H1 (cell line): ENCODE measurements at regions not wholly inside any gene's neighbourhood (a gene's known extent, or its start where the extent isn't known, plus 50 kb on each side); places are given as distances from the start of the nearest gene placed in this dataset.

ENCODE experiments used
- CTCF ChIA-PET: fragments of 300-600 bp; sonication (Branson Sonifier 250); formaldehyde crosslinking; loops from one replicate; lab custom pipeline; 2021; ENCODE audit not compliant: partially characterized antibody; lab: Charles Lee
- POLR2A ChIA-PET: fragments of 300-600 bp; sonication (Branson Sonifier 250); formaldehyde crosslinking; loops from one replicate; lab custom pipeline; 2021; ENCODE audit warnings: inconsistent platforms; ENCODE audit not compliant: partially characterized antibody; lab: Charles Lee
- DNase-seq, 2 experiments: peaks; one replicate each; pipeline versions ENCODE4 v3.0.0 to v3.0.0-alpha.2; 2010 to 2022; ENCODE audit warnings: low spot score in 2 of 2, low read depth in 1 of 2, mixed read lengths in 1 of 2
- FAIRE-seq: peaks from 2 replicates; lab custom pipeline; 2011; peaks lifted over from hg19 to GRCh38; lab: Jason Lieb, UNC
- H2AFZ ChIP-seq: 2 replicates; pipeline ENCODE4 v1.8.1; 2012; ENCODE audit warnings: low read length, inconsistent platforms
- H2AK5ac ChIP-seq: 2 replicates; pipeline ENCODE4 v1.6.1; 2013; ENCODE audit warnings: low read depth, low read length
- H2BK120ac ChIP-seq: replicated peaks from 2 replicates; pipeline ENCODE3; 2013; ENCODE audit warnings: low read depth, low read length, inconsistent platforms
- H2BK12ac ChIP-seq: 2 replicates; pipeline ENCODE4 v1.6.1; 2013; ENCODE audit warnings: low read depth, low read length
- H2BK15ac ChIP-seq: 2 replicates; pipeline ENCODE4 v1.6.1; 2013; ENCODE audit warnings: low read length
- H2BK20ac ChIP-seq: 2 replicates; pipeline ENCODE4 v1.6.1; 2013; ENCODE audit warnings: low read length
- H2BK5ac ChIP-seq: 2 replicates; pipeline ENCODE4 v1.6.1; 2013; ENCODE audit warnings: low read depth, low read length
- H3K14ac ChIP-seq: 2 replicates; pipeline ENCODE4 v1.6.1; 2013; ENCODE audit warnings: inconsistent platforms; ENCODE audit not compliant: insufficient read length
- H3K18ac ChIP-seq: 2 replicates; pipeline ENCODE4 v1.6.1; 2013; ENCODE audit warnings: low read length; ENCODE audit errors: extremely low read depth
- H3K23ac ChIP-seq: 2 replicates; pipeline ENCODE4 v1.6.1; 2013; ENCODE audit warnings: inconsistent platforms; ENCODE audit not compliant: insufficient read length
- H3K23me2 ChIP-seq: 2 replicates; pipeline ENCODE4 v1.6.1; 2013; ENCODE audit warnings: low read depth, low read length
- H3K27ac ChIP-seq: 2 replicates; pipeline ENCODE4 v1.6.1; 2011; ENCODE audit warnings: low read depth, low read length, inconsistent platforms
- H3K27me3 ChIP-seq, 4 experiments: replicated peaks in 1 of 4; 1 replicate in 1 of 4; 2 replicates in 3 of 4; pipeline versions ENCODE4 v1.6.1 to v1.8.1; 2011 to 2013; ENCODE audit warnings: low read length in 3 of 4, mild to moderate bottlenecking in 3 of 4, inconsistent platforms in 2 of 4, mixed read lengths in 2 of 4, moderate library complexity in 1 of 4; ENCODE audit not compliant: control insufficient read depth in 3 of 4, insufficient read depth in 3 of 4; ENCODE audit errors: extremely low read depth in 1 of 4
- H3K36me3 ChIP-seq, 4 experiments: 2 replicates each; pipeline versions ENCODE4 v1.6.1 to v1.8.1; 2011 to 2013; ENCODE audit warnings: mild to moderate bottlenecking in 4 of 4, low read length in 3 of 4, moderate library complexity in 2 of 4, control low read depth in 1 of 4, inconsistent platforms in 1 of 4; ENCODE audit not compliant: insufficient read depth in 4 of 4, control insufficient read depth in 2 of 4
- H3K4ac ChIP-seq: replicated peaks from 2 replicates; pipeline ENCODE3; 2013; ENCODE audit warnings: low read length, low read depth, mixed read lengths, inconsistent platforms; ENCODE audit not compliant: insufficient read length
- H3K4me1 ChIP-seq, 4 experiments: replicated peaks in 1 of 4; 1 replicate in 1 of 4; 2 replicates in 3 of 4; pipeline versions ENCODE4 v1.6.1 to v1.8.1; 2011 to 2013; ENCODE audit warnings: low read length in 3 of 4, inconsistent platforms in 2 of 4, mixed read lengths in 1 of 4; ENCODE audit not compliant: insufficient read depth in 4 of 4, control insufficient read depth in 3 of 4
- H3K4me2 ChIP-seq, 2 experiments: 2 replicates each; pipeline versions ENCODE4 v1.6.1 to v1.8.1; 2011 to 2013; ENCODE audit warnings: low read depth in 2 of 2, low read length in 2 of 2, control low read depth in 1 of 2, inconsistent platforms in 1 of 2, mild to moderate bottlenecking in 1 of 2; ENCODE audit not compliant: insufficient read depth in 1 of 2
- H3K4me3 ChIP-seq, 4 experiments: fragments of 200-600, 300-600 bp in 1 of 4; sonication (generic), shearing (Covaris generic), sonication (Bioruptor Twin) in 1 of 4; 2 replicates each; pipeline versions ENCODE4 v1.5.1 to v1.8.1; 2011 to 2016; ENCODE audit warnings: low read length in 4 of 4, low read depth in 3 of 4, control low read depth in 2 of 4, inconsistent platforms in 2 of 4, mild to moderate bottlenecking in 2 of 4, mixed read lengths in 1 of 4, moderate library complexity in 1 of 4; ENCODE audit not compliant: insufficient read depth in 2 of 4; ENCODE audit errors: extremely low read depth in 1 of 4
- H3K56ac ChIP-seq: replicated peaks from 2 replicates; pipeline ENCODE3; 2013; ENCODE audit warnings: low read depth, mild to moderate bottlenecking, mixed read lengths, low read length, inconsistent platforms; ENCODE audit not compliant: insufficient read length
- H3K79me1 ChIP-seq: 2 replicates; pipeline ENCODE4 v1.6.1; 2013; ENCODE audit warnings: low read depth, low read length, control low read depth
- H3K79me2 ChIP-seq, 2 experiments: 2 replicates each; pipeline versions ENCODE4 v1.6.1 to v1.8.1; 2012 to 2013; ENCODE audit warnings: low read length in 2 of 2, mild to moderate bottlenecking in 2 of 2, inconsistent platforms in 1 of 2; ENCODE audit not compliant: insufficient read depth in 2 of 2, control insufficient read depth in 1 of 2
- H3K9ac ChIP-seq, 4 experiments: replicated peaks in 1 of 4; 1 replicate in 1 of 4; 2 replicates in 3 of 4; pipeline versions ENCODE4 v1.6.1 to v1.8.1; 2011 to 2013; ENCODE audit warnings: low read depth in 3 of 4, low read length in 3 of 4, control low read depth in 2 of 4, mild to moderate bottlenecking in 2 of 4, moderate library complexity in 2 of 4, inconsistent platforms in 1 of 4; ENCODE audit errors: extremely low read depth in 1 of 4
- H3K9me3 ChIP-seq, 2 experiments: 2 replicates each; pipeline versions ENCODE4 v1.6.1 to v1.8.1; 2012 to 2013; ENCODE audit warnings: mild to moderate bottlenecking in 2 of 2, moderate library complexity in 2 of 2, control low read depth in 1 of 2, inconsistent platforms in 1 of 2, low read depth in 1 of 2, low read length in 1 of 2, mixed read lengths in 1 of 2; ENCODE audit not compliant: insufficient read depth in 2 of 2
- H4K20me1 ChIP-seq, 2 experiments: replicated peaks in 1 of 2; 2 replicates each; pipeline versions ENCODE3 to v1.8.1; 2011 to 2013; ENCODE audit warnings: inconsistent platforms in 2 of 2, low read length in 2 of 2, mild to moderate bottlenecking in 1 of 2; ENCODE audit not compliant: insufficient read depth in 2 of 2, control insufficient read depth in 1 of 2
- H4K5ac ChIP-seq: 2 replicates; pipeline ENCODE4 v1.6.1; 2013; ENCODE audit warnings: low read length, low read depth, mixed read lengths, inconsistent platforms; ENCODE audit not compliant: insufficient read length
- H4K8ac ChIP-seq: 2 replicates; pipeline ENCODE4 v1.8.0; 2013; ENCODE audit warnings: mild to moderate bottlenecking, moderate library complexity, low read length, inconsistent platforms; ENCODE audit not compliant: insufficient read depth; ENCODE audit errors: extremely low read depth
- H4K91ac ChIP-seq: replicated peaks from 2 replicates; pipeline ENCODE3; 2013; ENCODE audit warnings: low read length, mixed read lengths, inconsistent platforms; ENCODE audit not compliant: insufficient read length
- CTBP2 ChIP-seq: IDR thresholded peaks from 2 replicates; pipeline ENCODE4 v1.7.0; 2011; ENCODE audit warnings: borderline replicate concordance, mild to moderate bottlenecking, moderate library complexity, mixed read lengths, low read length; ENCODE audit not compliant: insufficient read depth, insufficient read length
- E2F6 ChIP-seq: IDR thresholded peaks from 2 replicates; pipeline ENCODE4 v1.6.1; 2012; ENCODE audit warnings: inconsistent platforms
- EGR1 ChIP-seq: IDR thresholded peaks from 2 replicates; pipeline ENCODE4 v1.6.1; 2011; ENCODE audit warnings: low read depth, low read length, borderline replicate concordance
- HDAC6 ChIP-seq: IDR thresholded peaks from one replicate; pipeline ENCODE4 v1.7.1; 2012; ENCODE audit warnings: low read depth, mild to moderate bottlenecking, inconsistent platforms, low read length, moderate library complexity
- JUN ChIP-seq: IDR thresholded peaks from 2 replicates; pipeline ENCODE4 v1.6.1; 2011; ENCODE audit warnings: low read depth, mild to moderate bottlenecking, improper control_type of control experiment, low read length
- POLR2A ChIP-seq, 2 experiments: IDR thresholded peaks; 1 replicate in 1 of 2; 2 replicates in 1 of 2; pipeline ENCODE4 v1.6.1; 2011; ENCODE audit warnings: low read depth in 2 of 2, low read length in 2 of 2, mild to moderate bottlenecking in 2 of 2; ENCODE audit errors: control extremely low read depth in 1 of 2
- RAD21 ChIP-seq, 2 experiments: IDR thresholded peaks in 1 of 2; conservative IDR thresholded peaks in 1 of 2; 2 replicates each; pipeline ENCODE4 v1.6.1; 2011; ENCODE audit warnings: low read depth in 2 of 2, low read length in 2 of 2, improper control_type of control experiment in 1 of 2, inconsistent platforms in 1 of 2, mild to moderate bottlenecking in 1 of 2, moderate library complexity in 1 of 2
- RXRA ChIP-seq: IDR thresholded peaks from 2 replicates; pipeline ENCODE4 v1.6.1; 2011; ENCODE audit warnings: low read depth, mild to moderate bottlenecking, low read length, moderate library complexity; ENCODE audit not compliant: insufficient read depth
- SIX5 ChIP-seq: IDR thresholded peaks from 2 replicates; pipeline ENCODE4 v1.6.1; 2011; ENCODE audit warnings: mild to moderate bottlenecking, low read depth, low read length
- TAF7 ChIP-seq: optimal IDR thresholded peaks from 2 replicates; pipeline ENCODE3; 2011; ENCODE audit warnings: low read depth, mild to moderate bottlenecking, inconsistent platforms, low read length, moderate library complexity, borderline replicate concordance
- USF2 ChIP-seq: IDR thresholded peaks from 2 replicates; pipeline ENCODE4 v1.6.1; 2011; ENCODE audit warnings: low read length, improper control_type of control experiment
- WGBS, 2 experiments: shearing (Covaris generic) in 1 of 2; methylation state at CpG; one replicate each; pipeline versions ENCODE4 v1.1.6 to v1.1.7; 2013 to 2015; ENCODE audit warnings: low lambda C conversion rate in 2 of 2, mixed read lengths in 2 of 2, inconsistent platforms in 1 of 2, low coverage in 1 of 2, missing lambda C conversion rate in 1 of 2; ENCODE audit not compliant: insufficient replicate concordance in 2 of 2, insufficient coverage in 1 of 2, insufficient read length in 1 of 2; ENCODE audit errors: extremely low coverage in 1 of 2, missing lambda C conversion rate in 1 of 2; 5-methylcytosine and 5-hydroxymethylcytosine counted together

GRCh38 chr11:26121466-26121865, 210.5 kb upstream of the ANO3 start:
- no peak for TF ChIP-seq TAF7
- no peak for TF ChIP-seq RXRA
- TF ChIP-seq USF2, result no peak
- no peak for TF ChIP-seq CTBP2
- no peak for TF ChIP-seq HDAC6
- TF ChIP-seq E2F6, result no peak
- TF ChIP-seq POLR2A (IDR thresholded peaks at IDR 0.05; ENCODE audit: control extremely low read depth in 1 of 2, low read depth in 2 of 2, low read length in 2 of 2), result no peak
- TF ChIP-seq EGR1, result no peak
- no peak for TF ChIP-seq JUN
- no peak for TF ChIP-seq RAD21 (IDR thresholded peaks at IDR 0.05 in 1 of 2, conservative IDR thresholded peaks at IDR 0.05 in 1 of 2; ENCODE audit: low read depth in 2 of 2, low read length in 2 of 2)
- TF ChIP-seq SIX5, result no peak
- TF ChIP-seq, all 59 proteins: peak for 0

More at GRCh38 chr11:26121466-26121865, 210.5 kb upstream of the ANO3 start:
- H4K20me1 ChIP-seq, result no peaks in the 10 kb centered on the region
- H3K27ac ChIP-seq, result no peak overlapping the region
- no peaks in the 10 kb centered on the region for H3K4me1 ChIP-seq
- H2AK5ac ChIP-seq, result no peak overlapping the region
- no peaks in the 10 kb centered on the region for H3K79me2 ChIP-seq
- no peaks in the 10 kb centered on the region for H3K79me1 ChIP-seq
- ChIA-PET POLR2A (no interaction called here), CTCF (interaction anchor here (0.6 kb wide), 1 partner anchor 484 kb away, joined by 3 read pairs; no protein-coding TSS in a partner anchor)
- no peak overlapping the region for H3K18ac ChIP-seq
- H3K27me3 ChIP-seq, result peaks cover 0 to 1% (median 0%) of the 10 kb centered on the region in 4 experiments; a peak in 1 of 7 replicates
- H2BK15ac ChIP-seq, result no peak overlapping the region
- H2AFZ ChIP-seq, result no peak overlapping the region
- H3K4ac ChIP-seq, result no peak overlapping the region
- H4K8ac ChIP-seq, result no peak overlapping the region
- H2BK20ac ChIP-seq, result no peak overlapping the region
- 89% methylated on average over 2 of the region's 2 CpGs; no CpG with 5 or more reads in 1 of the 2 experiments for WGBS, 2 experiments
- H3K4me3 ChIP-seq, result no peak overlapping the region
- H3K14ac ChIP-seq, result no peak overlapping the region
- H3K9me3 ChIP-seq, result no peaks in the 10 kb centered on the region
- no peak overlapping the region for H4K91ac ChIP-seq
- H2BK5ac ChIP-seq, result no peak overlapping the region
- H3K9ac ChIP-seq, result no peak overlapping the region
- DNase-seq (no peak), FAIRE-seq (no peak)
- no peaks in the 10 kb centered on the region for H3K36me3 ChIP-seq
- no peaks in the 10 kb centered on the region for H3K23me2 ChIP-seq
- H2BK120ac ChIP-seq, result no peak overlapping the region
- H3K56ac ChIP-seq, result no peak overlapping the region
- H2BK12ac ChIP-seq, result no peak overlapping the region
- no peak overlapping the region for H3K23ac ChIP-seq
- no peak overlapping the region for H3K4me2 ChIP-seq
- no peak overlapping the region for H4K5ac ChIP-seq
